Dendritic cell treated with granulocyte-macrophage colony-stimulating factor and Interleukin-4, amounts not matched to agents 40 ng/mL and 50 ng/mL, for 4 days (primary cell): ENCODE measurements at regions not wholly inside any gene's neighbourhood (a gene's known extent, or its start where the extent isn't known, plus 50 kb on each side); places are given as distances from the start of the nearest gene placed in this dataset.

Experiments used
- H3K27ac Mint-ChIP-seq: one replicate; pipeline ENCODE4 v1.8.0; 2022; ENCODE audit warnings: mild to moderate bottlenecking, mixed read lengths
- H3K27me3 Mint-ChIP-seq: one replicate; pipeline ENCODE4 v1.8.0; 2022; ENCODE audit warnings: mild to moderate bottlenecking, mixed read lengths
- H3K36me3 Mint-ChIP-seq: one replicate; pipeline ENCODE4 v1.8.0; 2022; ENCODE audit warnings: low read depth, mixed read lengths
- H3K4me1 Mint-ChIP-seq: one replicate; pipeline ENCODE4 v1.8.0; 2022; ENCODE audit warnings: low read depth, mixed read lengths
- H3K4me3 Mint-ChIP-seq: one replicate; pipeline ENCODE4 v1.8.0; 2022; ENCODE audit warnings: mild to moderate bottlenecking, moderate library complexity, mixed read lengths
- H3K9me3 Mint-ChIP-seq: one replicate; pipeline ENCODE4 v1.8.0; 2022; ENCODE audit warnings: mixed read lengths
- intact Hi-C: fragments of 100-400 bp; cut with micrococcal nuclease; formaldehyde crosslinking; loops from one replicate; pipeline ENCODE4 v1.15.0; 2022

GRCh38 chr2:106941372-106941993 is 55.5 kb upstream of the ST6GAL2 start:
- peaks cover 13% of the 10 kb centered on the region for H3K9me3 Mint-ChIP-seq
- H3K27me3 Mint-ChIP-seq, result no peaks in the 10 kb centered on the region
- no peak overlapping the region for H3K4me3 Mint-ChIP-seq
- H3K36me3 Mint-ChIP-seq, result no peaks in the 10 kb centered on the region
- no peaks in the 10 kb centered on the region for H3K4me1 Mint-ChIP-seq
- intact Hi-C loops, result no loop called here
- H3K27ac Mint-ChIP-seq, result no peak overlapping the region

DNA sequence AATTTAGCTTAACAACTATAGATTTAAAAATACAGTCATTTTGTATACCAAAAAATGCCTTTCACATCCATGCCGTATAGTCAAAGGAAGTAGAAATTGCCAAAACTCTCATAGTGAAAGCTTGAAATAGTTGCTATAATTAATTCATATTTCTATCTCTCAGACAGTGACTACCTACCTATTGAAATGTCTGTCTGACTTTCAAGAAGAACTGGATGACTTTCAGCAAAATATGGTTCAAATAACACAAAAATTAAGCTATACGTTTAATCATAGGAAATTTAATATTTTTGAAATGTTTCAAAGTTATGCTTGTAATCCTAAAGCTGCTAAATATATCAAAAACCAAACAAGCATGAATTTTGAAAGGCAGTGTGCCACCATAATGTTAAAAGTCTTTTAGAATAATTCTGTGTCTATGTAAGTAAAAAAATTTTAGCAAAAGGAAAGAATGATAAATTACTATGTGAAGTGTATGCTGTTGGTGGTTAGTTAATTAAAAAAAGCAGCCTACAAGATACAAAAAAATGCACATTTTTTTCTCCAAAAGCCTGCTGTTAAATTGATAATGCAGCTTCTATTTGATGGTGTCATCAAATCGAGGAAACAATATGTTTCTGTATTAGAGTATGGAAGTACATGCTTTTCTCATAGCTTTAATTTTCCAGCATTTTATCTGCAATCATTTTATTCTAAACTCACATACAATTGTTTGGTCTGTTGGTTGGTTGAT is 57.7 kb upstream of the ST6GAL2 start:
- Mint-ChIP-seq H3K9me3 (peaks cover 8% of the 10 kb centered on the region), H3K4me1 (no peaks in the 10 kb centered on the region), H3K4me3 (no peak overlapping the region), H3K36me3 (no peaks in the 10 kb centered on the region), H3K27ac (no peak overlapping the region), H3K27me3 (no peaks in the 10 kb centered on the region)
- intact Hi-C loops, result no loop called here

DNA sequence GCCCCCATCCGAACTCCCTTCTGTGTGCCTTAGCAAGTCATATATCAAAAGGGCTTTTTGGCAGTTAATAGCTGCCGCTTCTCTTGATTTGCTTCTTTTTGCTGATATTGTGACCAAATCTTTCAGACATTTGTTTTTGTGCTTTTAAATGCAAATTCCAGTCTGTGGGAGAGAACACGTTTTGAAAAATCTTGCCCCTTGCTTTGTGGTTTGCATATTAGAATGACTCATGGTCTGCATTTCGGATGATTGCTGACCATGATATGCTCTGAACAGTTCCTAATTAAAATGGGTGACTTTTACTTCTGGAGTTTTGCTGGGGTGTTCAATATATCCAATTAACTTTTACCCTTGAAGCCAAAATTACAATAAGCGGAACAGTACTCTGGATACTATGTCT is 58.2 kb upstream of the ST6GAL2 start:
- Mint-ChIP-seq H3K9me3 (peaks cover 13% of the 10 kb centered on the region), H3K36me3 (no peaks in the 10 kb centered on the region), H3K4me1 (no peaks in the 10 kb centered on the region), H3K4me3 (no peak overlapping the region), H3K27me3 (no peaks in the 10 kb centered on the region), H3K27ac (no peak overlapping the region)
- intact Hi-C loops, result no loop called here

DNA sequence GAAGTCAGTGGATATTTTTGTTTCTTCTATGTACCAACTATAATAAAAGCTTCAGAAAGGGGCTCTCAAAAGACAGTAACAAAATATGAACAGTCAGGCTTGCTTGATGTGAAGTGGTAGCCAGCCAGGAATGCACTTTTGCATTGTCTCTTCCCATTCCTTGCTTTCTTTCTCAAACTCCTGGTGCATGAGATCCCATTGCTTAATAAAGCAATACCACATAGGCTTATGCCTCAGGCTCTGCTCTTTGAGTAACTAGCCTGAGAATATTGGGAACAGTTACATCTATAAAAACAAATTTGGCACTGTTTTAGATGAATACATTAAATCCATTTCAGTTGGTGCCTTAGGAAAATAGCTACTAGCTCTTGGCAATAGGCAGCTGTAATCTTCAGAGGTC is 62.6 kb upstream of the ST6GAL2 start:
- Mint-ChIP-seq H3K27ac (no peak overlapping the region), H3K27me3 (no peaks in the 10 kb centered on the region)
- intact Hi-C loops, result no loop called here

DNA sequence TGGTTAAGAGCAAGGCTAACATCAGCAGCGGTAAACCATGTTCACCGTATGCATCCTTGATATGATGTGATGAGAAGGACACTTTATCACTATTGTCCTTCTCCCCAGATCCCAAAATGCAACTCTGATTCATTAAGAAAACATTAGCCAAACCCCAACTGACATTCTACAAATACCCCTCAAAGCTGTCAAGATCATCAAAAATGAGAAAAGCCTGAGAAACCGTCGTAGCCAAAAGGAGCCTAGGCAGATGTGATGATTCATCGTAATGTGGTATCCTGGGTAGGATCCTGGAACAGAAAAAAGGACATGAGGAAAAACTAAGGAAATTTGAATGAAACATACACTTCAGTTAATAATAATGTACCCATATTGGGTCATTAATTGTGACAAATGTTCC is 67.3 kb upstream of the ST6GAL2 start:
- Mint-ChIP-seq H3K4me3 (no peak overlapping the region), H3K36me3 (no peaks in the 10 kb centered on the region), H3K4me1 (no peaks in the 10 kb centered on the region), H3K9me3 (peaks cover 18% of the 10 kb centered on the region), H3K27me3 (no peaks in the 10 kb centered on the region), H3K27ac (no peak overlapping the region)
- intact Hi-C loops, result no loop called here

More for the DNA sequence above, 62.6 kb upstream of the ST6GAL2 start:
- Mint-ChIP-seq H3K9me3 (peaks cover 18% of the 10 kb centered on the region), H3K4me3 (no peak overlapping the region), H3K4me1 (no peaks in the 10 kb centered on the region), H3K36me3 (no peaks in the 10 kb centered on the region)

DNA sequence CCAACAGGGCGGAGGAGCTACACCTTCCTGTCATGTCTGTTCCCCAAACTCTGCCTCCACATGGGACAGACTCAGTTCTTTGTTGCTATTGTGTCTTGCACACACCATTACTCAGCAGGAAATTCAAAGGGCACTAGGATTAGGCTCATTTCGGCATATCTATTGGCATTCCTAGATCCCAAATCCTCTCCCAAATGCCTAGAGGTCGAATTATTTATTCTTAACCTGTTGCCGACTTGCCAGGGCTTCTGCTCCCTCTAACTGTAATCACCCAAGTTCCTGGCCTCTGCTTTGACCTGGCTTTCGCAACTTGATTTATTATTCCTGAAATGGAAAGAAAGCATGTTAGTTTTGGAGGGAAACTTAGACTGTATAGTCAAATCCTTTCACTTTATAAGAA is 67.8 kb upstream of the ST6GAL2 start:
- H3K4me3 Mint-ChIP-seq, result no peak overlapping the region
- no peaks in the 10 kb centered on the region for H3K4me1 Mint-ChIP-seq
- intact Hi-C loops, result no loop called here
- no peaks in the 10 kb centered on the region for H3K27me3 Mint-ChIP-seq
- H3K9me3 Mint-ChIP-seq, result peaks cover 17% of the 10 kb centered on the region
- no peaks in the 10 kb centered on the region for H3K36me3 Mint-ChIP-seq
- H3K27ac Mint-ChIP-seq, result no peak overlapping the region

- H3K4me3 Mint-ChIP-seq, result no peak overlapping the region
- H3K36me3 Mint-ChIP-seq, result no peaks in the 10 kb centered on the region
- no peak overlapping the region for H3K27ac Mint-ChIP-seq
- intact Hi-C loops, result no loop called here
- no peaks in the 10 kb centered on the region for H3K4me1 Mint-ChIP-seq
- H3K9me3 Mint-ChIP-seq, result peaks cover 12% of the 10 kb centered on the region
- no peaks in the 10 kb centered on the region for H3K27me3 Mint-ChIP-seq
These were observed 68.3 kb upstream of the ST6GAL2 start for GRCh38 chr2:106954304-106954703.

GRCh38 chr2:106956416-106956815 is 70.4 kb upstream of the ST6GAL2 start:
- no peaks in the 10 kb centered on the region for H3K4me1 Mint-ChIP-seq
- no peak overlapping the region for H3K4me3 Mint-ChIP-seq
- intact Hi-C loops, result no loop called here
- no peak overlapping the region for H3K27ac Mint-ChIP-seq
- H3K9me3 Mint-ChIP-seq, result peaks cover 7% of the 10 kb centered on the region
- H3K36me3 Mint-ChIP-seq, result no peaks in the 10 kb centered on the region
- H3K27me3 Mint-ChIP-seq, result no peaks in the 10 kb centered on the region

DNA sequence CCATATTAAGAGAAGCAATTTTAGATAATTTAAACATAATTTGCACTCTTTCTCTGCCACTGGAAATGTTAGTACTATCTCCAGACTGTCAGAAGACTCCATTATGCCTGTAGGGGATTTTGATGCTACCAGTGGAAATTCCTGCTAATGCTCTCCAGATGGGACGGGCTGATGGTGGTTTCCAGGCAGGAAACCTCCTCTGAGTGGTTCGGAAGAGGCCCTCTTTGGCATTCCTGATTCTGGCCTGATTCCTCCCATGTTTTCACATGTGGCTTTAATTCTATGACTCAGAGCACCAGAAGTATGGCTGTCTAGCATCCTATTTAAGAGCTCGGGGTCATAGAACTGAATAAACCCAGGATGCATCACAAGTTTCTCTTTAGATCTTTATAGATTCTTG is 70.9 kb upstream of the ST6GAL2 start:
- Mint-ChIP-seq H3K9me3 (peaks cover 2% of the 10 kb centered on the region), H3K27me3 (no peaks in the 10 kb centered on the region), H3K27ac (no peak overlapping the region), H3K4me1 (no peaks in the 10 kb centered on the region), H3K36me3 (no peaks in the 10 kb centered on the region), H3K4me3 (no peak overlapping the region)
- intact Hi-C loops, result no loop called here

- intact Hi-C loops, result no loop called here
- Mint-ChIP-seq H3K4me3 (no peak overlapping the region), H3K27ac (no peak overlapping the region), H3K27me3 (no peaks in the 10 kb centered on the region), H3K9me3 (no peaks in the 10 kb centered on the region), H3K36me3 (no peaks in the 10 kb centered on the region), H3K4me1 (no peaks in the 10 kb centered on the region)
These were observed 74.2 kb upstream of the ST6GAL2 start for GRCh38 chr2:106959975-106960682.

DNA sequence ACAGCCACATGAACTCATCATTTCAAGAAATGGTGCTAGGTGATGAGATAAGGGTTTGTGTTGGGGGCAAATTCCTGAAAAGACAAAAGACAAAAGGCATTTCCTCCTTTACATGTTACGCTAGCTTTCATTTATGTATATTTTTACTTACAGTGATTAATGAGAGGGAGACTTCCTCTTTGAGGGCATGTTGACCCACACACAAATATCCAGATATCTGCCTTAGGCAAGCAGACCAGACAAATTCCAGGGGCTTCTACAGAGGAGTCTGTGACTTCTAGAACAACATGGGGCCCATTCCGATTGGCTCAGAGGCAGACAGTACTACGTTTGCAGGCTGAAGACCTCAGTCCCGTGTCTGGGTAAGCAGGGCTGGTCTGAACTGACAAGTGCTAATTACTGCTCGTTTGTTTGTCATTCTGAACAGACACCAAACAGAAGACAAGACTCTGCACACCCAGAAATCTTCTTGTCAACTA is 74.8 kb upstream of the ST6GAL2 start:
- no peak overlapping the region for H3K27ac Mint-ChIP-seq
- H3K4me1 Mint-ChIP-seq, result no peaks in the 10 kb centered on the region
- H3K27me3 Mint-ChIP-seq, result no peaks in the 10 kb centered on the region
- intact Hi-C loops, result no loop called here
- no peaks in the 10 kb centered on the region for H3K9me3 Mint-ChIP-seq
- no peaks in the 10 kb centered on the region for H3K36me3 Mint-ChIP-seq
- no peak overlapping the region for H3K4me3 Mint-ChIP-seq

DNA sequence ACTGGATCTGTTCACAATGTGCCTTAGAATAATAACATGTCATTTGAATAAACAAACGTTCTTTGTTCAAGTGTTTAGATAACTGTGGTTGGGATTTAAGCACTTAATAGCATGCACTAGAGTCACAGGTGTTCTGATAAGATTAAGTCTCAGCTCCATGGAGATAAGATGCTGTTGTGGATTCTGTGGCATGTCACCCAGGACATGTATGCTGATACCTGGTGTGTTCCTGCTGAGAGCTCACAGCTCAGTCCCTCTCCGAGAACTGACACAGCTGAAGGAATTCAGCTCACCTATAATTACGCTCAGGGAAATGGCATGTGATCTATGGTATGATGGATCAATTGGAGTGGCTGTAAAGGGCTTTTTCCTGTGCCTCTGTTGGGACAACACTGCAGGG is 75.4 kb upstream of the ST6GAL2 start:
- H3K27me3 Mint-ChIP-seq, result no peaks in the 10 kb centered on the region
- H3K9me3 Mint-ChIP-seq, result no peaks in the 10 kb centered on the region
- H3K4me3 Mint-ChIP-seq, result no peak overlapping the region
- no peak overlapping the region for H3K27ac Mint-ChIP-seq
- no peaks in the 10 kb centered on the region for H3K4me1 Mint-ChIP-seq
- no peaks in the 10 kb centered on the region for H3K36me3 Mint-ChIP-seq
- intact Hi-C loops, result no loop called here

- Mint-ChIP-seq H3K4me3 (no peak overlapping the region), H3K9me3 (no peaks in the 10 kb centered on the region), H3K27ac (no peak overlapping the region), H3K4me1 (no peaks in the 10 kb centered on the region), H3K27me3 (no peaks in the 10 kb centered on the region), H3K36me3 (no peaks in the 10 kb centered on the region)
- intact Hi-C loops, result no loop called here
These were observed 77.2 kb upstream of the ST6GAL2 start for GRCh38 chr2:106963156-106963555.

GRCh38 chr2:106963893-106964292 is 77.9 kb upstream of the ST6GAL2 start:
- no peak overlapping the region for H3K4me3 Mint-ChIP-seq
- H3K27ac Mint-ChIP-seq, result no peak overlapping the region
- no peaks in the 10 kb centered on the region for H3K4me1 Mint-ChIP-seq
- intact Hi-C loops, result no loop called here
- H3K9me3 Mint-ChIP-seq, result no peaks in the 10 kb centered on the region
- no peaks in the 10 kb centered on the region for H3K36me3 Mint-ChIP-seq
- H3K27me3 Mint-ChIP-seq, result no peaks in the 10 kb centered on the region
